Karpas-422 (cell line): ENCODE measurements at regions not wholly inside any gene's neighbourhood (a gene's known extent, or its start where the extent isn't known, plus 50 kb on each side); places are given as distances from the start of the nearest gene placed in this dataset.
A peak's percentile ranks its signal among the peaks of the same experiment; 100 is the strongest.
"Not testable (repeated sequence)": the region's sequence is repeated elsewhere in the genome, so short reads cannot be mapped to it uniquely, and the experiment has no call there.

Experiments
- DNase-seq: peaks from one replicate; pipeline ENCODE4 v3.0.0-alpha.2; 2015
- H2AFZ ChIP-seq: fragments of 200-600 bp; sonication (generic); 2 replicates; pipeline ENCODE4 v1.6.1; 2014; ENCODE audit warnings: antibody characterized with exemption, low read length, mixed read lengths
- H3K27ac ChIP-seq: fragments of 200-600 bp; sonication (generic); 2 replicates; pipeline ENCODE4 v1.5.1; 2014; ENCODE audit warnings: mild to moderate bottlenecking, low read length, moderate library complexity
- H3K27me3 ChIP-seq: fragments of 200-600 bp; sonication (generic); 2 replicates; pipeline ENCODE4 v1.6.1; 2014; ENCODE audit warnings: low read length, mixed read lengths
- H3K36me3 ChIP-seq: fragments of 200-600 bp; sonication (generic); 2 replicates; pipeline ENCODE4 v1.6.1; 2014; ENCODE audit warnings: low read length, mixed read lengths; ENCODE audit not compliant: insufficient read depth
- H3K4me1 ChIP-seq: fragments of 200-600 bp; sonication (generic); 2 replicates; pipeline ENCODE4 v1.6.1; 2014; ENCODE audit warnings: mild to moderate bottlenecking, low read length, mixed read lengths
- H3K4me2 ChIP-seq: fragments of 200-600 bp; sonication (generic); 2 replicates; pipeline ENCODE4 v1.6.1; 2014; ENCODE audit warnings: low read length, low read depth, mild to moderate bottlenecking; ENCODE audit not compliant: poor library complexity, severe bottlenecking
- H3K4me3 ChIP-seq: fragments of 200-600 bp; sonication (generic); 2 replicates; pipeline ENCODE4 v1.5.1; 2014; ENCODE audit warnings: mild to moderate bottlenecking, antibody characterized with exemption, low read length, mixed read lengths
- H3K79me2 ChIP-seq: fragments of 200-600 bp; sonication (generic); 2 replicates; pipeline ENCODE4 v1.6.1; 2014; ENCODE audit warnings: mild to moderate bottlenecking, low read length, mixed read lengths
- H3K9ac ChIP-seq: fragments of 200-600 bp; sonication (generic); 2 replicates; pipeline ENCODE4 v1.6.0; 2014; ENCODE audit warnings: low read length
- H3K9me2 ChIP-seq: fragments of 200-600 bp; sonication (generic), shearing (Covaris generic); replicated peaks from 2 replicates; pipeline ENCODE4 v1.6.0; 2014; ENCODE audit warnings: mild to moderate bottlenecking, low read length, moderate library complexity; ENCODE audit not compliant: insufficient read depth
- H3K9me3 ChIP-seq: fragments of 300-700, 200-600 bp; sonication (generic); 2 replicates; pipeline ENCODE4 v1.6.1; 2014; ENCODE audit warnings: low read length, mixed read lengths
- H4K20me1 ChIP-seq: fragments of 200-600 bp; sonication (generic); 2 replicates; pipeline ENCODE4 v1.6.1; 2014; ENCODE audit warnings: mild to moderate bottlenecking, antibody characterized with exemption, low read length, low read depth; ENCODE audit not compliant: insufficient read depth

- not testable (repeated sequence) for H3K4me2 ChIP-seq, H3K9me2 ChIP-seq, DNase-seq
Observed at GRCh38 chr16:87161410-87161809, 155.8 kb downstream of the C16orf95 start.

GRCh38 chr16:87161822-87162676, 155.1 kb downstream of the C16orf95 start:
- no peaks in the 10 kb centered on the region for H3K9me3 ChIP-seq
- no peak overlapping the region for H3K9ac ChIP-seq
- no peaks in the 10 kb centered on the region for H3K27me3 ChIP-seq
- no peaks in the 10 kb centered on the region for H3K4me1 ChIP-seq
- no peak overlapping the region for H3K4me2 ChIP-seq
- H3K36me3 ChIP-seq, result no peaks in the 10 kb centered on the region
- H3K4me3 ChIP-seq, result no peak overlapping the region
- DNase-seq, result peak; percentile 63
- no peaks in the 10 kb centered on the region for H3K9me2 ChIP-seq
- H3K79me2 ChIP-seq, result no peaks in the 10 kb centered on the region
- H3K27ac ChIP-seq, result no peak overlapping the region
- no peaks in the 10 kb centered on the region for H4K20me1 ChIP-seq
- no peak overlapping the region for H2AFZ ChIP-seq

More at GRCh38 chr16:87161410-87161809, 155.8 kb downstream of the C16orf95 start:
- not testable (repeated sequence) for H3K79me2 ChIP-seq, H3K27me3 ChIP-seq, H4K20me1 ChIP-seq, H3K9me3 ChIP-seq, H3K4me3 ChIP-seq, H3K27ac ChIP-seq, H3K36me3 ChIP-seq, H3K9ac ChIP-seq, H2AFZ ChIP-seq, H3K4me1 ChIP-seq

GRCh38 chr16:87162799-87163198, 154.4 kb downstream of the C16orf95 start:
- H3K4me3 ChIP-seq, H3K27ac ChIP-seq, H3K9me2 ChIP-seq, H3K9ac ChIP-seq, H3K9me3 ChIP-seq, H3K36me3 ChIP-seq, H3K4me2 ChIP-seq, H2AFZ ChIP-seq, DNase-seq, H3K27me3 ChIP-seq, H3K4me1 ChIP-seq, H4K20me1 ChIP-seq, H3K79me2 ChIP-seq: not testable (repeated sequence)

GRCh38 chr16:87163637-87164036, 153.6 kb downstream of the C16orf95 start:
- DNase-seq, result peak; percentile 45
- Histone ChIP-seq H3K4me1 (no peaks in the 10 kb centered on the region), H2AFZ (no peak overlapping the region), H3K79me2 (no peaks in the 10 kb centered on the region), H3K4me3 (no peak overlapping the region), H4K20me1 (no peaks in the 10 kb centered on the region), H3K4me2 (no peak overlapping the region), H3K9me2 (no peaks in the 10 kb centered on the region), H3K27ac (no peak overlapping the region), H3K36me3 (no peaks in the 10 kb centered on the region), H3K9me3 (no peaks in the 10 kb centered on the region), H3K27me3 (no peaks in the 10 kb centered on the region), H3K9ac (no peak overlapping the region)

- no peak overlapping the region for H3K4me2 ChIP-seq
- no peaks in the 10 kb centered on the region for H3K36me3 ChIP-seq
- no peak for DNase-seq
- H3K9me3 ChIP-seq, result no peaks in the 10 kb centered on the region
- H3K9me2 ChIP-seq, result no peaks in the 10 kb centered on the region
- H3K4me3 ChIP-seq, result no peak overlapping the region
- no peaks in the 10 kb centered on the region for H3K79me2 ChIP-seq
- no peaks in the 10 kb centered on the region for H3K27me3 ChIP-seq
- H3K27ac ChIP-seq, result no peak overlapping the region
- no peaks in the 10 kb centered on the region for H4K20me1 ChIP-seq
- no peaks in the 10 kb centered on the region for H3K4me1 ChIP-seq
- no peak overlapping the region for H3K9ac ChIP-seq
- no peak overlapping the region for H2AFZ ChIP-seq
Observed at GRCh38 chr16:87165151-87165550, 152.0 kb downstream of the C16orf95 start.

- H2AFZ ChIP-seq, result no peak overlapping the region
- H3K4me3 ChIP-seq, result no peak overlapping the region
- H3K4me2 ChIP-seq, result no peak overlapping the region
- no peaks in the 10 kb centered on the region for H3K9me2 ChIP-seq
- no peaks in the 10 kb centered on the region for H3K4me1 ChIP-seq
- no peaks in the 10 kb centered on the region for H4K20me1 ChIP-seq
- no peaks in the 10 kb centered on the region for H3K27me3 ChIP-seq
- no peaks in the 10 kb centered on the region for H3K36me3 ChIP-seq
- no peak overlapping the region for H3K27ac ChIP-seq
- no peak overlapping the region for H3K9ac ChIP-seq
- no peaks in the 10 kb centered on the region for H3K9me3 ChIP-seq
- no peaks in the 10 kb centered on the region for H3K79me2 ChIP-seq
- no peak for DNase-seq
Observed at GRCh38 chr16:87165885-87166284, 151.3 kb downstream of the C16orf95 start.

- Histone ChIP-seq H3K27me3 (no peaks in the 10 kb centered on the region), H3K27ac (no peak overlapping the region), H3K4me1 (no peaks in the 10 kb centered on the region), H3K4me3 (no peak overlapping the region), H3K9me3 (no peaks in the 10 kb centered on the region), H3K9me2 (no peaks in the 10 kb centered on the region), H4K20me1 (no peaks in the 10 kb centered on the region), H3K79me2 (no peaks in the 10 kb centered on the region), H2AFZ (no peak overlapping the region), H3K9ac (no peak overlapping the region), H3K36me3 (no peaks in the 10 kb centered on the region), H3K4me2 (no peak overlapping the region)
- DNase-seq, result no peak
Observed at GRCh38 chr16:87166321-87166720, 150.9 kb downstream of the C16orf95 start.

GRCh38 chr16:87166934-87167333, 150.3 kb downstream of the C16orf95 start:
- H4K20me1 ChIP-seq, result no peaks in the 10 kb centered on the region
- H3K4me1 ChIP-seq, result no peaks in the 10 kb centered on the region
- no peaks in the 10 kb centered on the region for H3K36me3 ChIP-seq
- H3K27ac ChIP-seq, result no peak overlapping the region
- H3K9me3 ChIP-seq, result no peaks in the 10 kb centered on the region
- H3K79me2 ChIP-seq, result no peaks in the 10 kb centered on the region
- DNase-seq, result no peak
- no peaks in the 10 kb centered on the region for H3K27me3 ChIP-seq
- no peak overlapping the region for H3K4me2 ChIP-seq
- no peak overlapping the region for H3K9ac ChIP-seq
- no peaks in the 10 kb centered on the region for H3K9me2 ChIP-seq
- H3K4me3 ChIP-seq, result no peak overlapping the region
- H2AFZ ChIP-seq, result no peak overlapping the region
